Tibial nerve (tissue), 4 donors: ENCODE measurements at regions not wholly inside any gene's neighbourhood (a gene's known extent, or its start where the extent isn't known, plus 50 kb on each side); places are given as distances from the start of the nearest gene placed in this dataset.

ENCODE experiments used
- DNase-seq, 2 donors: peaks; one replicate each; pipeline ENCODE4 v3.0.0-alpha.2; 2019; ENCODE audit warnings: low spot score in 2 of 2
- H3K27ac ChIP-seq, 4 donors: fragments of 200-600 bp; sonication (generic) in 3 of 4; one replicate each; pipeline ENCODE4 v1.5.1; 2017 to 2019; ENCODE audit warnings: mild to moderate bottlenecking in 1 of 4
- H3K27me3 ChIP-seq, 2 donors: fragments of 200-600 bp; sonication (generic) in 1 of 2; one replicate each; pipeline versions ENCODE4 v1.5.1 to v1.6.0; 2017 to 2019
- H3K36me3 ChIP-seq, 3 donors: fragments of 200-600 bp; sonication (generic); one replicate each; pipeline ENCODE4 v1.5.1; 2018 to 2019
- H3K4me1 ChIP-seq, 4 donors: fragments of 200-600 bp; sonication (generic) in 3 of 4; one replicate each; pipeline ENCODE4 v1.5.1; 2017 to 2019
- H3K4me3 ChIP-seq, 4 donors: fragments of 200-600 bp; sonication (generic) in 3 of 4; one replicate each; pipeline ENCODE4 v1.5.1; 2017 to 2019; ENCODE audit warnings: mild to moderate bottlenecking in 1 of 4, moderate library complexity in 1 of 4
- H3K9me3 ChIP-seq, 4 donors: fragments of 200-600 bp; sonication (generic) in 3 of 4; one replicate each; pipeline ENCODE4 v1.5.1; 2017 to 2019
- EP300 ChIP-seq, 2 donors: sonication (generic); formaldehyde crosslinking; IDR thresholded peaks; one replicate each; pipeline ENCODE4 v1.6.1; 2017; ENCODE audit warnings: antibody characterized with exemption in 2 of 2, mild to moderate bottlenecking in 1 of 2
- POLR2A ChIP-seq, 2 donors: fragments of 450-650 bp; IDR thresholded peaks; one replicate each; pipeline ENCODE4 v1.6.1; 2017; ENCODE audit warnings: antibody characterized with exemption in 2 of 2, mild to moderate bottlenecking in 2 of 2, moderate library complexity in 2 of 2
- WGBS, 2 donors: methylation state at CpG; one replicate each; pipeline ENCODE4 v1.1.5; 2018; 5-methylcytosine and 5-hydroxymethylcytosine counted together
- TF ChIP-seq, protein P1 (sequence below), 5 experiments: fragments of 200-600 bp in 3 of 5; fragments of 450-650 bp in 2 of 5; sonication (generic) in 3 of 5; IDR thresholded peaks; one replicate each; pipeline ENCODE4 v1.5.1; 2016 to 2019; ENCODE audit warnings: antibody characterized with exemption in 5 of 5, mild to moderate bottlenecking in 3 of 5, moderate library complexity in 2 of 5

DNA sequence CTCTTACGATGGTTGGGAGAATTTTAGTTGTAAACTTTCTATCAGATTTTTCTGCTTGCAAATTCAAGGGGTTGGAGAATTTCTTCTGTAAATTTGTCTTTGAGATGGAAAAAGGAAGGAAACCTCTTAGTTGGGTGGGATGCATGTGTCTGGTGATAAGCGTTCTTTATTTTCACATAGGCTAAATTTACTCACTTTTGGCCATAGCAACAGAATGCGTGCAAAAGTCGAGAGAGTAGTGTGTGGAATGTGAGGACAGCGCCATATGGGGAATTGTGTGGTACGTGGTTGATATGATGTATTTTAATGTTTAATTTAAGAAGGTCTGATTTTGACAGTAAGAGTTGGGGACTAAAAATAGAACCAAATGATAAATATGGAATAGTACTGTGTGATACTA is 282.2 kb downstream of the TAF11L14 start:
- 79 to 80% methylated on average over 6 of the region's 6 CpGs for WGBS, 2 donors
- no peak for DNase-seq
- no peaks in the 10 kb centered on the region for H3K36me3 ChIP-seq
- no peak overlapping the region for H3K4me3 ChIP-seq
- H3K27me3 ChIP-seq: no peaks in the 10 kb centered on the region
- TF ChIP-seq POLR2A (IDR thresholded peaks at IDR 0.05) (no peak), EP300 (IDR thresholded peaks at IDR 0.05) (no peak)
- TF ChIP-seq, protein P1, sequence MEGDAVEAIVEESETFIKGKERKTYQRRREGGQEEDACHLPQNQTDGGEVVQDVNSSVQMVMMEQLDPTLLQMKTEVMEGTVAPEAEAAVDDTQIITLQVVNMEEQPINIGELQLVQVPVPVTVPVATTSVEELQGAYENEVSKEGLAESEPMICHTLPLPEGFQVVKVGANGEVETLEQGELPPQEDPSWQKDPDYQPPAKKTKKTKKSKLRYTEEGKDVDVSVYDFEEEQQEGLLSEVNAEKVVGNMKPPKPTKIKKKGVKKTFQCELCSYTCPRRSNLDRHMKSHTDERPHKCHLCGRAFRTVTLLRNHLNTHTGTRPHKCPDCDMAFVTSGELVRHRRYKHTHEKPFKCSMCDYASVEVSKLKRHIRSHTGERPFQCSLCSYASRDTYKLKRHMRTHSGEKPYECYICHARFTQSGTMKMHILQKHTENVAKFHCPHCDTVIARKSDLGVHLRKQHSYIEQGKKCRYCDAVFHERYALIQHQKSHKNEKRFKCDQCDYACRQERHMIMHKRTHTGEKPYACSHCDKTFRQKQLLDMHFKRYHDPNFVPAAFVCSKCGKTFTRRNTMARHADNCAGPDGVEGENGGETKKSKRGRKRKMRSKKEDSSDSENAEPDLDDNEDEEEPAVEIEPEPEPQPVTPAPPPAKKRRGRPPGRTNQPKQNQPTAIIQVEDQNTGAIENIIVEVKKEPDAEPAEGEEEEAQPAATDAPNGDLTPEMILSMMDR (IDR thresholded peaks at IDR 0.05): no peak
- H3K4me1 ChIP-seq: no peaks in the 10 kb centered on the region
- H3K27ac ChIP-seq: no peak overlapping the region
- no peaks in the 10 kb centered on the region for H3K9me3 ChIP-seq

DNA sequence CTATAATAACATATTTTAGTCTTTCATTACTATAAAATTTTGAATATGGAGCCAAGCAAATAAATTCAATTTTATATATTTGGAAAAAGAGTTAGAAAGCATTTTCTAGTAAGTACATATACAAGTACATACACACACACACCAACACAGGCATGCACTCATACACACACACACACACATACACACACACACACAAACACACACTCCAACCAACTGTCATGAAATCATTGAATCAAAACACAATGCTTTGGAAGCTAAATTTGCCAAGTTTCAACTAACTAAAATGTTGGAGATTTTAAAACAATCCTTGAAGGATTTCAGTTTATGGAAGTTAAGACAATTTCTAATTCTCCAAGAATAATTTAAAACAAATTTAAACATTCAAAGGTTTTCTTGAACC is 283.2 kb downstream of the TAF11L14 start:
- Histone ChIP-seq H3K27me3 (no peaks in the 10 kb centered on the region), H3K27ac (no peak overlapping the region), H3K4me3 (no peak overlapping the region), H3K9me3 (no peaks in the 10 kb centered on the region), H3K36me3 (no peaks in the 10 kb centered on the region), H3K4me1 (no peaks in the 10 kb centered on the region)
- TF ChIP-seq, protein P1 (IDR thresholded peaks at IDR 0.05): no peak
- TF ChIP-seq EP300 (IDR thresholded peaks at IDR 0.05): no peak
- no peak for TF ChIP-seq POLR2A (IDR thresholded peaks at IDR 0.05)
- no peak for DNase-seq

DNA sequence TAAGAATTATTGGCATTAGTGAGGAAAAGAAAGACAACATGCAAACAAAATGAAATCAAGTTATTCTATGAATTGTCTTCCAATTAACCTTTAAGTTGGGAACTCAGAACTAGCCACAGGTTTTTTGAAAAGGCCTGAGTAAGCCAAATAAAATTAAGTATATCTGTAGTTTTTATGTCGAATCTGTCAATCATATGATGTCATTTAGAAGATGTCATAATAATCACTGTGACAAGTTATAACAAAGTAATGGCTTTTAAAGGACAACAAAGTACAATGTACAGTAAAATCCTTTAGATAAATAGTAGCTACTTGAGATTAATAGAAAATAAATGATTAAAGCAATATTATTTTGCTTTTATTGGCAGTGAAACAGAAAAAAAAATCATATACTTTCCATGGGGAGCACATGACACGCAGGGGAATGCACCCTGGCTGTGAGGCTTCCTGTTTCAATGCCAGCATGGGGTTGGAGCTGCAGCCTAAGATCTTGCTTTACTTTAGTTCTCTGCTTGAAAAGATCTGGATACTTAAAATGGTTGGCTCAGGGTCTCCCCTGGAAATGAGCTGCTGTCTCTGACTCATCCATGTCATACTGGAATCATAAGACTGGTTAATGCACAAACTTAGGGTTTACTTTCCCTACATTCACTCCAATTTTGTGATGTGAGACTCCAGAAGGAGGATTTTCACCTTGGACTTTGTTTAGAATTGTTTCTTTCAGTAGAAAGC is 284.3 kb downstream of the TAF11L14 start:
- TF ChIP-seq EP300 (IDR thresholded peaks at IDR 0.05) (no peak), POLR2A (IDR thresholded peaks at IDR 0.05) (no peak)
- TF ChIP-seq, protein P1 (IDR thresholded peaks at IDR 0.05): no peak
- H3K27ac ChIP-seq: no peak overlapping the region
- no peaks in the 10 kb centered on the region for H3K4me1 ChIP-seq
- no peak for DNase-seq
- no peak overlapping the region for H3K4me3 ChIP-seq
- no peaks in the 10 kb centered on the region for H3K9me3 ChIP-seq
- no peaks in the 10 kb centered on the region for H3K36me3 ChIP-seq
- no peaks in the 10 kb centered on the region for H3K27me3 ChIP-seq
- 42 to 45% methylated on average over 2 of the region's 2 CpGs for whole genome bisulfite sequencing, 2 donors

- no peaks in the 10 kb centered on the region for H3K27me3 ChIP-seq
Observed at GRCh38 chr5:17925276-17925675, 291.0 kb downstream of the TAF11L14 start.

DNA sequence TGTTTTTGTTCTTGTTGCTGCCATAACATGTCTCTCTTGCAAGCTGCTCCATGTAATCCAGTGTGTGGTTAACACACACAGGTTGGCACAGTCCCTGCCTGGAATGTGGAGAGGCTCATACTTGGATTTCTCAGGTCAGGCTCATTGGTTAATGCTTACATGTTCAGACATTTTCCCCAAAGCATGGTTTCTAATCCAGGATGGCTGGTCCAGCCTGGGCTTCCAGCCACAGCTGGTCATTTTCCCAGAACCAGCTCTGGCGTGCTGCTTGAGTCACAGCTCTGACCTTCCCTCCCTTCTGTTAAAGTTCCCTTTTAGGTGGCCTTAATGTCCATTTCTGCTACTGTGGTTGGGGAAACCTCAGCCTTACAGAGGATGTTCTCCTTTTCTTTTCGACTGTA is 294.3 kb downstream of the TAF11L14 start:
- H3K4me1 ChIP-seq: no peaks in the 10 kb centered on the region
- H3K27ac ChIP-seq: no peak overlapping the region
- peaks cover 0 to 18% (median 0%) of the 10 kb centered on the region in 4 donors for H3K9me3 ChIP-seq
- H3K4me3 ChIP-seq: no peak overlapping the region
- peak in 1 of 2 donors; percentile 16 for DNase-seq
- no peaks in the 10 kb centered on the region for H3K27me3 ChIP-seq
- 47 to 51% methylated on average over 2 of the region's 2 CpGs for WGBS, 2 donors
- TF ChIP-seq, protein P1 (IDR thresholded peaks at IDR 0.05): no peak
- TF ChIP-seq POLR2A (IDR thresholded peaks at IDR 0.05): no peak
- no peak for TF ChIP-seq EP300 (IDR thresholded peaks at IDR 0.05)
- no peaks in the 10 kb centered on the region for H3K36me3 ChIP-seq

More at GRCh38 chr5:17925276-17925675, 291.0 kb downstream of the TAF11L14 start:
- Histone ChIP-seq H3K9me3 (no peaks in the 10 kb centered on the region), H3K36me3 (no peaks in the 10 kb centered on the region), H3K4me1 (no peaks in the 10 kb centered on the region), H3K4me3 (no peak overlapping the region), H3K27ac (no peak overlapping the region)
- TF ChIP-seq EP300 (IDR thresholded peaks at IDR 0.05): no peak
- no peak for TF ChIP-seq POLR2A (IDR thresholded peaks at IDR 0.05)
- TF ChIP-seq, protein P1 (IDR thresholded peaks at IDR 0.05): no peak
- no peak for DNase-seq
- WGBS, 2 donors: 78 to 81% methylated on average over 4 of the region's 4 CpGs
